ENCODE measurements at regions not wholly inside any gene's neighbourhood (a gene's known extent, or its start where the extent isn't known, plus 50 kb on each side); places are given as distances from the start of the nearest gene placed in this dataset.

DNA sequence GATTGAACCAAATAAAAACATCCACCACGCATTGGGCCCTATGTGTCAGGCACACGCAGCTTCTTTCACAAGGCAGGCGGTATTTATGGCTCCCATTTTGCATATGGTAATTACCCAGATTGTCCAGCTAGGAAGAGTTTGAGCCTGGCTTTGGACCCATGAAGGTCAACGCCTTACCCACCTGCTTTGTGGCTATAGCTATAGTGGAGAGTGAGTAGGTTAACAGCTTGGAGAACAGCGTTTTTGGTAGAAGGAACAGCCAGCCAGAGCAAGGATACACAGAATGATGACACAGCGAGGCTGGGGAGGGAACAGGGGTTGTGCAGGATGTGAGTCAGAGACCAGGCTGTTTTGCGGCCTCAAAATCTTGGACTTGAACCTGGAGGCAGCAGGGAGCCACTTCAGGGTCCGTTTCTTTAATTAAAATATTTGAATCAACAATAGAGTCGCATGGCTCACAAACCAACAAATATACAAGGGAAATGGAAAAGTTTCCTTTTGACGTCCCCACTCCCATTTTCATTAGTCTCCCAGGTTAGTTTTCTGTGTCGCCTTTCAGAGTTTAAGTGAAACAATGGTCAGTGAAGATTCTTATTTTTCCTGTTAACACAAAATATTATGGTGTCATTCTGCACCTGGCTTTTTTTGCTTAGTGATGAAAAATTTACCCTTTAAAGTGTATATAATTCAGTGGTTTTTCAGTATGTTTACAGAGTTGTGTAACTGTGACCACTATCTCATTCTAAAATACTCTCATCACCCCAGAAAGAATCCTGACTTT lies 118.2 kb upstream of the STX18 start:
- DNase-seq (ENCODE audit: low read depth, low spot score) = peak; percentile 96
- in situ Hi-C loops (cut with HindIII; ENCODE audit: low sequenced_read_pairs) = no loop called here
- no peak overlapping the region for H3K4me3 ChIP-seq (ENCODE audit: low read depth, low read length)
- TF ChIP-seq, protein P1, sequence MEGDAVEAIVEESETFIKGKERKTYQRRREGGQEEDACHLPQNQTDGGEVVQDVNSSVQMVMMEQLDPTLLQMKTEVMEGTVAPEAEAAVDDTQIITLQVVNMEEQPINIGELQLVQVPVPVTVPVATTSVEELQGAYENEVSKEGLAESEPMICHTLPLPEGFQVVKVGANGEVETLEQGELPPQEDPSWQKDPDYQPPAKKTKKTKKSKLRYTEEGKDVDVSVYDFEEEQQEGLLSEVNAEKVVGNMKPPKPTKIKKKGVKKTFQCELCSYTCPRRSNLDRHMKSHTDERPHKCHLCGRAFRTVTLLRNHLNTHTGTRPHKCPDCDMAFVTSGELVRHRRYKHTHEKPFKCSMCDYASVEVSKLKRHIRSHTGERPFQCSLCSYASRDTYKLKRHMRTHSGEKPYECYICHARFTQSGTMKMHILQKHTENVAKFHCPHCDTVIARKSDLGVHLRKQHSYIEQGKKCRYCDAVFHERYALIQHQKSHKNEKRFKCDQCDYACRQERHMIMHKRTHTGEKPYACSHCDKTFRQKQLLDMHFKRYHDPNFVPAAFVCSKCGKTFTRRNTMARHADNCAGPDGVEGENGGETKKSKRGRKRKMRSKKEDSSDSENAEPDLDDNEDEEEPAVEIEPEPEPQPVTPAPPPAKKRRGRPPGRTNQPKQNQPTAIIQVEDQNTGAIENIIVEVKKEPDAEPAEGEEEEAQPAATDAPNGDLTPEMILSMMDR (IDR thresholded peaks at IDR 0.05; ENCODE audit: low read depth, low read length) = no peak

DNA sequence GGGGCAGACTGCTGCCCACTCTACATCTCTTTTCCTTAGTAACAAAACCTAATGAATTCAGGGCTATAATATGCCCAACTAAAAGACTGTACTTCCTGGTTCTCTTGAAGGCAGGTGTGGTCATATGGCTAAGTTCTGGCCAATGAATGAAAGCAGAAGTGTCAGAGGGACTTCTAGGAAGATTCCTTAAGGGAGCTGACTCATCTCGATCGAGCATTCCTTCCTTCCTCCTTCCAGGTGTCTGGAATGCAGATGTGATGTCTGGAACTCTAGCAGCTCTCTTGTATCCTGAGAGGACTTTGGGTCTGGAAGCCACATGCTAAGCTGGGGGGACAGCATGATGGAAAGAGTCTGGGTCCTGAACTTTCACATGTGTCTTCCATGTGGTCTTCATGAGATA lies 116.2 kb upstream of the STX18 start:
- H3K4me3 ChIP-seq (ENCODE audit: low read depth, low read length) = no peak overlapping the region
- no peak for DNase-seq (ENCODE audit: low read depth, low spot score)
- in situ Hi-C loops (cut with HindIII; ENCODE audit: low sequenced_read_pairs) = no loop called here
- TF ChIP-seq, protein P1 (IDR thresholded peaks at IDR 0.05; ENCODE audit: low read depth, low read length) = no peak

DNA sequence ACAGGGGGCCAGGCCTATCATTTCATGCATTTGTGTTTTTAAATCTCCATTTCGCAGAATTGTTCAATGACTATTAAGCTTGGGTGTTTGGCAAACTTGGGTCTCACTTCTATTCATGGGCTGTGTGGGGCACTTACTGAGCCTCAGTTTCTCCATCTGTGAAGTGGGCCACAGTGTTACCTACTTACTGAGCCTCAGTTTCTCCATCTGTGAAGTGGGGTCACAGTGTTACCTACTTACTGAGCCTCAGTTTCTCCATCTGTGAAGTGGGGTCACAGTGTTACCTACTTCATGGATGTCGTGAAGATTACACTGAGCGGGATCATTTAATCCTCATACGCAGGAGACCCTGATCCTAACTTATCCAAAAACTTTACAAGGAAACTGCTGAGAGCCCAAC lies 115.1 kb upstream of the STX18 start:
- in situ Hi-C loops (cut with HindIII; ENCODE audit: low sequenced_read_pairs) = no loop called here
- H3K4me3 ChIP-seq (ENCODE audit: low read depth, low read length) = no peak overlapping the region
- TF ChIP-seq, protein P1 (IDR thresholded peaks at IDR 0.05; ENCODE audit: low read depth, low read length) = no peak
- no peak for DNase-seq (ENCODE audit: low read depth, low spot score)

DNA sequence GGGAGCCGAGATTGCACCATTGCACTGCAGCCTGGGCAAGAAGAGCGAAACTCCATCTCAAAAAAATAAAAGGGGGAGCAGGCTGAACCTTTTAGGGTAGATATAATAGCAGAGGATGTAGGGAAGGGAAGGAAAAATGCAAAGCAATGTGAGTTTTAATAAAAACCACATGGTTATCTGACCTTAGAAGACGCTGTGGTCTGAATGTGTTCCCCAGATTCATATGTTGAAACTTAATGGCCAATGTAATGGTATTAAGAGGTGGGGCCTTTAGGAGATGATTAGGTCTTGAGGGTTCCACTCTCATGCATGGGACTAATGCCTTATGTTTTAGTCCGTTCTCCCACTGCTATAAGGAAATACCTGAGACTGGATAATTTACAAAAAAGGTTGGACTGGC lies 114.1 kb upstream of the STX18 start:
- TF ChIP-seq, protein P1 (IDR thresholded peaks at IDR 0.05; ENCODE audit: low read depth, low read length) = no peak
- no peak overlapping the region for H3K4me3 ChIP-seq (ENCODE audit: low read depth, low read length)
- no peak for DNase-seq (ENCODE audit: low read depth, low spot score)
- in situ Hi-C loops (cut with HindIII; ENCODE audit: low sequenced_read_pairs) = no loop called here

DNA sequence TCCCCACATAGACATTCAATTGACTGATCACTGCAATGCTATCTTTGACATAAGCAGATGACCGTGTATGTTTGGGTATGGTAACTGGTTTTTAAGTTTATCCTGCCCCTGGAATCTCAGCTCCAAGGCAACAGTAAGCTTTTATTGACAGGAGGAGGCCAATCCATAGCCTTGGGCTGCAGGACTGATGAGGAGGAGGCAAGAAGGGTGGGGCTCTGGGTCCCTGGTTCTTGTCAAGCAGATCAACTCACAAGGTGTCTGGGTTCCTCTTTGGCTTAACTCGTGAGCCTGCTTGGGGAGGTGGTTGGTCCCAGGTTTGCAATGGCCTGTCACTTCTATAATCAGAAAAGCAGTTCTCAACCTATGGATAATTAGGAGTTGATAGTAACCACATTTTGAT lies 113.2 kb upstream of the STX18 start:
- no peak for DNase-seq (ENCODE audit: low read depth, low spot score)
- TF ChIP-seq, protein P1 (IDR thresholded peaks at IDR 0.05; ENCODE audit: low read depth, low read length) = no peak
- no peak overlapping the region for H3K4me3 ChIP-seq (ENCODE audit: low read depth, low read length)
- in situ Hi-C loops (cut with HindIII; ENCODE audit: low sequenced_read_pairs) = no loop called here

DNA sequence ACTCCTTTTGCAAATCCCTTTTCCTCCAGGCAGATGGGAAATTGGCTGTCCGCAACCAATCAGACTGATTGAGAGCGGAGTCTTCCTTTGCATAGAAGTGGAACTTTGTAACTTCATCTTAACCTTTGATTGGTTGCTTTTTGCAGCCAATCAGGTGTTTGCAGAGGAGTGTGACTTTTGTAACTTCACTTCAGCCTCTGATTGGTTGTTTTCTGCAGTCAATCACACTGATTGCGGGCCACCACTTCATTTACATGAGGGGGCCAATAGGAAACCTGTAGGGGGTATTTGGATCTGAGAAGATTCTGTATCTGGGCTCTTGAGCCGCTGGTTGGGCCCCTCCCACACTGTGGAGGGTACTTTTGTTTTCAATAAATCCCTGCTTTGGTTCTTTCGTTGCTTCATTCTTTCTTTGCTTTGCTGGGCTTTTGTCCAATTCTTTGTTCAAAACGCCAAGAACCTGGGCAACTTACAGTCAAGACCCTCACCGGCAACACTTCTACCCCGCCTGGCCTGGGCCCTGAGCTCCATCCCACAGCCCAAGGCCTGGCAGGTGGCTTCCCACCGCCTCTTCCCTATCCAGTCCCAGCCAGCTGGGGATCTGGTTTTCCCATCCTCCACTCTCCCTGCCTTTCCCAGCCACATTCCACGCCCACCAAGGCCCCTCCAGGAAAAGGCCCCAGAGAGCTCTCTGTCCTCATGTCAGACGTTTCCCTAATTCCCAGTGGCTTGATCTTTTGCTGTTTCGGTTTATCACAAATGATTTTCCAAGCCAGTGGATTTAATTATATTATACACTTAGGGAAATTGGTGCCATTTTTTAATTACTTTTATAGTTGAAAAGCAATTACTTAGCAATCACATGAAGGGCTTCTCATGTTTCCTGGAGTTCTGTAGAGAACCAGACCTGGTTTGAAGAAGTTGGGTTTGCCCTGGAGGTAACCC lies 110.2 kb upstream of the STX18 start:
- in situ Hi-C loops (cut with HindIII; ENCODE audit: low sequenced_read_pairs) = no loop called here
- no peak overlapping the region for H3K4me3 ChIP-seq (ENCODE audit: low read depth, low read length)
- peak; percentile 26 for DNase-seq (ENCODE audit: low read depth, low spot score)
- TF ChIP-seq, protein P1 (IDR thresholded peaks at IDR 0.05; ENCODE audit: low read depth, low read length) = no peak

All from astrocyte of the spinal cord (primary cell).